IPS-15b (cell line): ENCODE measurements at regions not wholly inside any gene's neighbourhood (a gene's known extent, or its start where the extent isn't known, plus 50 kb on each side); places are given as distances from the start of the nearest gene placed in this dataset.

ENCODE experiments used
- H3K27me3 ChIP-seq: one replicate; pipeline ENCODE4 v1.6.1; 2013; ENCODE audit warnings: low read length; ENCODE audit not compliant: control insufficient read depth, insufficient read depth
- H3K36me3 ChIP-seq: one replicate; pipeline ENCODE4 v1.6.1; 2013; ENCODE audit warnings: low read length; ENCODE audit not compliant: control insufficient read depth, insufficient read depth
- H3K4me1 ChIP-seq: one replicate; pipeline ENCODE4 v1.6.1; 2013; ENCODE audit warnings: mild to moderate bottlenecking, low read length; ENCODE audit not compliant: control insufficient read depth, insufficient read depth
- H3K4me3 ChIP-seq: one replicate; pipeline ENCODE4 v1.5.1; 2013; ENCODE audit warnings: low read depth, low read length
- H3K9ac ChIP-seq: one replicate; pipeline ENCODE4 v1.6.1; 2013; ENCODE audit warnings: low read depth, mild to moderate bottlenecking, low read length
- H3K9me3 ChIP-seq: one replicate; pipeline ENCODE4 v1.6.1; 2013; ENCODE audit warnings: mild to moderate bottlenecking, low read length; ENCODE audit not compliant: control insufficient read depth, insufficient read depth

- no peaks in the 10 kb centered on the region for H3K4me1 ChIP-seq
- no peaks in the 10 kb centered on the region for H3K36me3 ChIP-seq
- H3K9me3 ChIP-seq: peaks cover 3% of the 10 kb centered on the region
- no peaks in the 10 kb centered on the region for H3K27me3 ChIP-seq
- H3K4me3 ChIP-seq: no peak overlapping the region
- H3K9ac ChIP-seq: no peak overlapping the region
Measured at GRCh38 chr6:103284835-103285234, 1574.9 kb downstream of the HACE1 start.

GRCh38 chr6:103280417-103280816 is 1579.3 kb downstream of the HACE1 start:
- H3K4me3 ChIP-seq: no peak overlapping the region
- no peaks in the 10 kb centered on the region for H3K4me1 ChIP-seq
- H3K36me3 ChIP-seq: no peaks in the 10 kb centered on the region
- peaks cover 3% of the 10 kb centered on the region for H3K9me3 ChIP-seq
- no peak overlapping the region for H3K9ac ChIP-seq
- H3K27me3 ChIP-seq: no peaks in the 10 kb centered on the region

- Histone ChIP-seq H3K9me3 (peaks cover 3% of the 10 kb centered on the region), H3K36me3 (no peaks in the 10 kb centered on the region), H3K27me3 (no peaks in the 10 kb centered on the region), H3K9ac (no peak overlapping the region), H3K4me3 (no peak overlapping the region), H3K4me1 (no peaks in the 10 kb centered on the region)
Measured at GRCh38 chr6:103277936-103278335, 1581.8 kb downstream of the HACE1 start.

- no peak overlapping the region for H3K4me3 ChIP-seq
- H3K9ac ChIP-seq: no peak overlapping the region
- no peaks in the 10 kb centered on the region for H3K9me3 ChIP-seq
- no peaks in the 10 kb centered on the region for H3K4me1 ChIP-seq
- H3K27me3 ChIP-seq: no peaks in the 10 kb centered on the region
- no peaks in the 10 kb centered on the region for H3K36me3 ChIP-seq
Measured at GRCh38 chr6:103273048-103273447, 1586.7 kb downstream of the HACE1 start.

- Histone ChIP-seq H3K4me3 (no peak overlapping the region), H3K9me3 (no peaks in the 10 kb centered on the region), H3K27me3 (no peaks in the 10 kb centered on the region), H3K4me1 (no peaks in the 10 kb centered on the region), H3K9ac (no peak overlapping the region), H3K36me3 (no peaks in the 10 kb centered on the region)
Measured at GRCh38 chr6:103269581-103269980, 1590.1 kb downstream of the HACE1 start.

GRCh38 chr6:103268335-103268734 is 1591.4 kb downstream of the HACE1 start:
- Histone ChIP-seq H3K27me3 (no peaks in the 10 kb centered on the region), H3K9me3 (no peaks in the 10 kb centered on the region), H3K36me3 (no peaks in the 10 kb centered on the region), H3K9ac (no peak overlapping the region), H3K4me3 (no peak overlapping the region), H3K4me1 (no peaks in the 10 kb centered on the region)

- Histone ChIP-seq H3K4me1 (no peaks in the 10 kb centered on the region), H3K36me3 (no peaks in the 10 kb centered on the region), H3K9me3 (no peaks in the 10 kb centered on the region), H3K27me3 (no peaks in the 10 kb centered on the region), H3K9ac (no peak overlapping the region), H3K4me3 (no peak overlapping the region)
Measured at GRCh38 chr6:103264020-103264419, 1595.7 kb downstream of the HACE1 start.

- Histone ChIP-seq H3K9me3 (no peaks in the 10 kb centered on the region), H3K27me3 (no peaks in the 10 kb centered on the region), H3K9ac (no peak overlapping the region), H3K4me1 (no peaks in the 10 kb centered on the region), H3K4me3 (no peak overlapping the region), H3K36me3 (no peaks in the 10 kb centered on the region)
Measured at GRCh38 chr6:103255132-103255531, 1604.6 kb downstream of the HACE1 start.

GRCh38 chr6:103236923-103237322 is 1622.8 kb downstream of the HACE1 start:
- Histone ChIP-seq H3K9ac (no peak overlapping the region), H3K27me3 (no peaks in the 10 kb centered on the region), H3K4me3 (no peak overlapping the region), H3K4me1 (no peaks in the 10 kb centered on the region), H3K36me3 (no peaks in the 10 kb centered on the region), H3K9me3 (no peaks in the 10 kb centered on the region)

- Histone ChIP-seq H3K9me3 (no peaks in the 10 kb centered on the region), H3K36me3 (no peaks in the 10 kb centered on the region), H3K9ac (no peak overlapping the region), H3K4me1 (no peaks in the 10 kb centered on the region), H3K4me3 (no peak overlapping the region), H3K27me3 (no peaks in the 10 kb centered on the region)
Measured at GRCh38 chr6:103231181-103231580, 1628.5 kb downstream of the HACE1 start.

GRCh38 chr6:103215847-103216246 is 1643.9 kb downstream of the HACE1 start:
- no peak overlapping the region for H3K9ac ChIP-seq
- H3K4me3 ChIP-seq: no peak overlapping the region
- H3K36me3 ChIP-seq: no peaks in the 10 kb centered on the region
- no peaks in the 10 kb centered on the region for H3K27me3 ChIP-seq
- H3K9me3 ChIP-seq: no peaks in the 10 kb centered on the region
- H3K4me1 ChIP-seq: no peaks in the 10 kb centered on the region

- Histone ChIP-seq H3K36me3 (no peaks in the 10 kb centered on the region), H3K27me3 (no peaks in the 10 kb centered on the region), H3K9ac (no peak overlapping the region), H3K9me3 (no peaks in the 10 kb centered on the region), H3K4me1 (no peaks in the 10 kb centered on the region), H3K4me3 (no peak overlapping the region)
Measured at GRCh38 chr6:103210686-103211085, 1649.0 kb downstream of the HACE1 start.

GRCh38 chr6:103198386-103198785 is 1661.3 kb downstream of the HACE1 start:
- Histone ChIP-seq H3K27me3 (no peaks in the 10 kb centered on the region), H3K36me3 (no peaks in the 10 kb centered on the region), H3K4me1 (no peaks in the 10 kb centered on the region), H3K9ac (no peak overlapping the region), H3K4me3 (no peak overlapping the region), H3K9me3 (no peaks in the 10 kb centered on the region)
